Caco-2 (cell line): ENCODE measurements at regions not wholly inside any gene's neighbourhood (a gene's known extent, or its start where the extent isn't known, plus 50 kb on each side); places are given as distances from the start of the nearest gene placed in this dataset.
A peak's percentile ranks its signal among the peaks of the same experiment; 100 is the strongest.

ENCODE experiments used
- BruUV-seq: library from RNA; stranded (reverse); fragments of 400-500 nt; replicated peaks from 2 replicates; lab custom pipeline; 2021; lab: Mats Ljungman, UMichigan
- CTCF ChIA-PET: fragments of 300-600 bp; sonication (Branson Sonifier 250); formaldehyde crosslinking; loops from one replicate; lab custom pipeline; 2022; ENCODE audit warnings: antibody characterized with exemption; lab: Charles Lee
- POLR2A ChIA-PET: fragments of 300-600 bp; sonication (Branson Sonifier 250); formaldehyde crosslinking; loops from one replicate; lab custom pipeline; 2022; ENCODE audit warnings: antibody characterized with exemption; lab: Charles Lee
- DNase-seq, 2 experiments: peaks; one replicate each; pipeline versions ENCODE4 v3.0.0 to v3.0.0-alpha.2; 2020 to 2022
- H3K27me3 ChIP-seq: replicated peaks from 2 replicates; pipeline ENCODE4 v1.6.0; 2011; ENCODE audit warnings: low read length; ENCODE audit not compliant: control insufficient read depth, insufficient read depth
- H3K36me3 ChIP-seq: 2 replicates; pipeline ENCODE4 v1.5.1; 2011; ENCODE audit warnings: low read length; ENCODE audit not compliant: control insufficient read depth, insufficient read depth
- H3K4me1 ChIP-seq: fragments of 250-450 bp; sonication (Bioruptor Pico); 2 replicates; pipeline ENCODE4 v1.5.1; 2020; ENCODE audit warnings: mild to moderate bottlenecking
- H3K4me3 ChIP-seq: 2 replicates; pipeline ENCODE4 v1.5.1; 2011; ENCODE audit warnings: low read depth, mild to moderate bottlenecking, control low read depth, low read length
- H3K9me3 ChIP-seq: fragments of 250-450 bp; sonication (Bioruptor Pico); 2 replicates; pipeline ENCODE4 v1.5.1; 2020; ENCODE audit warnings: mild to moderate bottlenecking, moderate library complexity
- H3K27ac Mint-ChIP-seq: one replicate; pipeline ENCODE4 v1.8.0; 2022; ENCODE audit warnings: mixed read lengths; ENCODE audit not compliant: unreplicated experiment
- H3K27me3 Mint-ChIP-seq: one replicate; pipeline ENCODE4 v1.8.0; 2022; ENCODE audit warnings: mixed read lengths; ENCODE audit not compliant: insufficient read depth, unreplicated experiment
- H3K36me3 Mint-ChIP-seq: one replicate; pipeline ENCODE4 v1.8.0; 2022; ENCODE audit warnings: mild to moderate bottlenecking, mixed read lengths; ENCODE audit not compliant: insufficient read depth, unreplicated experiment
- H3K4me1 Mint-ChIP-seq: one replicate; pipeline ENCODE4 v1.8.0; 2022; ENCODE audit warnings: low read depth, mixed read lengths; ENCODE audit not compliant: unreplicated experiment
- H3K4me3 Mint-ChIP-seq: one replicate; pipeline ENCODE4 v1.8.0; 2022; ENCODE audit warnings: mild to moderate bottlenecking, moderate library complexity, mixed read lengths; ENCODE audit not compliant: unreplicated experiment
- H3K9me3 Mint-ChIP-seq: one replicate; pipeline ENCODE4 v1.8.0; 2022; ENCODE audit warnings: mixed read lengths; ENCODE audit not compliant: unreplicated experiment
- intact Hi-C: fragments of 100-400 bp; cut with micrococcal nuclease; formaldehyde crosslinking; loops from one replicate; pipeline ENCODE4 v1.10.0; 2022; ENCODE audit not compliant: unreplicated experiment
- TF ChIP-seq, protein P1 (sequence below), 2 experiments: fragments of 200-600 bp in 1 of 2; IDR thresholded peaks; 1 replicate in 1 of 2; 2 replicates in 1 of 2; pipeline versions ENCODE4 v1.5.1 to v1.8.0; 2011 to 2022; ENCODE audit warnings: antibody characterized with exemption in 1 of 2, control low read depth in 1 of 2, inconsistent platforms in 1 of 2, low read depth in 1 of 2, low read length in 1 of 2, mild to moderate bottlenecking in 1 of 2, moderate library complexity in 1 of 2; ENCODE audit not compliant: insufficient read depth in 1 of 2, severe bottlenecking in 1 of 2, unreplicated experiment in 1 of 2

DNA sequence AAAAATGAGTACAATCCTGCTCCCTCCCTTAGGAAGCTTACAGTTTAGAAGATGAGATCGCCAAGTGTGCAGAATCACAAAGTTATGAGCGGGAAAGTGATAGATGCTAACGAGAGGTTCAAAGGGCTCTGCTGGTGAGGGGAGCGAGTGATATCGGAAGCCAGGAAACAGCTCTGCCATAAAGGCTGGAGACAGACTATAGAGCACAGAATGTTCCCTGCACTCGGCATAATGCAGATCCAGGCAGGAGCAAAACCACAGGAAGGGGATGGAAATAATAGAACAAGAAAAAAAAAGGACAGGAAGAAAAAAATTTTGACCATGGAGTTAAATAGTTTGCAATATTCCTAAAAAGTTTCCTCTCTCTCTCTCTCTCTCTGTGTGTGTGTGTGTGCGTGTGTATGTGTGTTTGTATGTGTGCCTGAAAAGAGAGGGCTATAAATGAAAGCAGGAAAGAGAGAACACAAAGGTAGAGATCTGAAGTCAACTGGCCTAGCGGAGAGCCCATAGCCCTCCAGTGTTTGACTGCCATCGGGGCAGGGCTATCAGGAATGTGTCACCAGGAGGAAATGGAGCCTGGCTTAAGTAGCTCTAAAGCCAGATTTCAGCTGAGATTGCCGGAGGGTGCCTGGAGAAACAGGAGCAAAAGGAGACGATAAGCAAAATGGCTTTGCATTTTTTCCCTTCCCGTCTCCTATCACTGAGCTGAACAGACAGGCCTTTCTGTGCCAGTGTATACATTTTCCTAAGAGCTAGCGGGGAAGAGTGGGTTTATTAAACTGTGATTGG, 175.8 kb upstream of the LYZL1 start:
- H3K4me3 ChIP-seq: no peak overlapping the region
- Mint-ChIP-seq H3K36me3 (peaks cover 18% of the 10 kb centered on the region), H3K9me3 (peaks cover 30% of the 10 kb centered on the region), H3K27ac (peak overlapping the region; percentile 58), H3K27me3 (no peaks in the 10 kb centered on the region), H3K4me3 (peak overlapping the region; percentile 17), H3K4me1 (peaks cover 40% of the 10 kb centered on the region)
- peaks cover 38% of the 10 kb centered on the region for H3K4me1 ChIP-seq
- intact Hi-C loops: no loop called here
- peaks cover 10% of the 10 kb centered on the region for H3K9me3 ChIP-seq
- ChIA-PET CTCF (interaction anchor here (0.6 to 1.2 kb wide), 2 partner anchors 121 to 192 kb away, joined by 3 to 7 read pairs; no protein-coding TSS in a partner anchor), POLR2A (no interaction called here)
- no peaks in the 10 kb centered on the region for H3K36me3 ChIP-seq
- no peaks in the 10 kb centered on the region for H3K27me3 ChIP-seq
- TF ChIP-seq, protein P1, sequence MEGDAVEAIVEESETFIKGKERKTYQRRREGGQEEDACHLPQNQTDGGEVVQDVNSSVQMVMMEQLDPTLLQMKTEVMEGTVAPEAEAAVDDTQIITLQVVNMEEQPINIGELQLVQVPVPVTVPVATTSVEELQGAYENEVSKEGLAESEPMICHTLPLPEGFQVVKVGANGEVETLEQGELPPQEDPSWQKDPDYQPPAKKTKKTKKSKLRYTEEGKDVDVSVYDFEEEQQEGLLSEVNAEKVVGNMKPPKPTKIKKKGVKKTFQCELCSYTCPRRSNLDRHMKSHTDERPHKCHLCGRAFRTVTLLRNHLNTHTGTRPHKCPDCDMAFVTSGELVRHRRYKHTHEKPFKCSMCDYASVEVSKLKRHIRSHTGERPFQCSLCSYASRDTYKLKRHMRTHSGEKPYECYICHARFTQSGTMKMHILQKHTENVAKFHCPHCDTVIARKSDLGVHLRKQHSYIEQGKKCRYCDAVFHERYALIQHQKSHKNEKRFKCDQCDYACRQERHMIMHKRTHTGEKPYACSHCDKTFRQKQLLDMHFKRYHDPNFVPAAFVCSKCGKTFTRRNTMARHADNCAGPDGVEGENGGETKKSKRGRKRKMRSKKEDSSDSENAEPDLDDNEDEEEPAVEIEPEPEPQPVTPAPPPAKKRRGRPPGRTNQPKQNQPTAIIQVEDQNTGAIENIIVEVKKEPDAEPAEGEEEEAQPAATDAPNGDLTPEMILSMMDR (IDR thresholded peaks at IDR 0.05; ENCODE audit: insufficient read depth in 1 of 2, low read depth in 1 of 2, low read length in 1 of 2, severe bottlenecking in 1 of 2, unreplicated experiment in 1 of 2): no peak
- BruUV-seq: no TSS peak
- no peak for DNase-seq

DNA sequence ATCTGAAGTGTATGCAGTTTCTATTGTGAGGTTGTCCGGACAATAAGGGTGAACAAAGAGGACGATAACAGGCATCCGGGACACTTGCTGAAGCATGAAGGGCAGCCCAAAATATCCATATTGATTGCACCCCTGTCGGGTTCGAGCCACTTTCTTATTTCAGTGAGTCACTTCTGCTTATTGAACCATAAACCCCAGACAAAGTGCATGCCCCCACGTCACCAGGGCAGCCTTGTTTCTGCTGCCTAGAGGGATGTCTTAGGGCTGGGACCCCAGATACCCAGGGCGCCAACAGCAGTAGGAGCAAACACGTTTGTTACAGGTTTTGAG, 175.3 kb upstream of the LYZL1 start:
- ChIA-PET POLR2A (no interaction called here), CTCF (interaction anchor here (0.6 kb wide), 1 partner anchor 121 kb away, joined by 3 read pairs; no protein-coding TSS in a partner anchor)
- Mint-ChIP-seq H3K4me1 (peaks cover 39% of the 10 kb centered on the region), H3K27me3 (no peaks in the 10 kb centered on the region), H3K27ac (peak overlapping the region; percentile 58), H3K9me3 (peaks cover 35% of the 10 kb centered on the region), H3K4me3 (peak overlapping the region; percentile 17), H3K36me3 (peaks cover 18% of the 10 kb centered on the region)
- intact Hi-C loops: no loop called here
- H3K4me1 ChIP-seq: peaks cover 32% of the 10 kb centered on the region
- no peak overlapping the region for H3K4me3 ChIP-seq
- TF ChIP-seq, protein P1 (IDR thresholded peaks at IDR 0.05; ENCODE audit: insufficient read depth in 1 of 2, low read depth in 1 of 2, low read length in 1 of 2, severe bottlenecking in 1 of 2, unreplicated experiment in 1 of 2): no peak
- no peaks in the 10 kb centered on the region for H3K27me3 ChIP-seq
- H3K9me3 ChIP-seq: peaks cover 15% of the 10 kb centered on the region
- no peaks in the 10 kb centered on the region for H3K36me3 ChIP-seq
- no peak for DNase-seq
- no TSS peak for BruUV-seq

DNA sequence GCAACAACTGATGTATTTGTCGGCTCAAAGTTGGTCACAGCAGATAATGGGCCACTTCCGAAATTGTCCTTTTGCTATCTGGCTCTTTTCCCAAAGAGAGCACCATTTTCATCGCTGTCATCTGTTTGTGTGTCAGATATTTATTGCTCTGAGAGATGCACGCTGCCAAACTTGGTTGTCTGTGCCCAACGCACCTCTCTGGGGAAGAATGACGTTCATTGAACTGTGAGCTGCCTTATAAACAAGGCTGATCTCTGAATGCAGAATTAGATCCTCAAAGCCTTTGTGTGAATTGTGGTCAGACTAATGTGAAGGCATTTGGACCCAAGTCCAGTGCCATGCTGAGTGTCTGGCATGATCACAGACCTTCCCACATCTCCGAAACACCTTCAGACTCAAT, 174.7 kb upstream of the LYZL1 start:
- Histone ChIP-seq H3K4me1 (peaks cover 26% of the 10 kb centered on the region), H3K36me3 (no peaks in the 10 kb centered on the region), H3K4me3 (no peak overlapping the region), H3K9me3 (peaks cover 15% of the 10 kb centered on the region), H3K27me3 (no peaks in the 10 kb centered on the region)
- Mint-ChIP-seq H3K4me1 (peaks cover 40% of the 10 kb centered on the region), H3K4me3 (no peak overlapping the region), H3K36me3 (peaks cover 16% of the 10 kb centered on the region), H3K27ac (no peak overlapping the region), H3K27me3 (no peaks in the 10 kb centered on the region), H3K9me3 (peaks cover 41% of the 10 kb centered on the region)
- intact Hi-C loops: no loop called here
- ChIA-PET POLR2A (interaction anchor here (0.6 kb wide), 1 partner anchor 15 kb away, joined by 3 read pairs; no protein-coding TSS in a partner anchor), CTCF (no interaction called here)
- TF ChIP-seq, protein P1 (IDR thresholded peaks at IDR 0.05; ENCODE audit: insufficient read depth in 1 of 2, low read depth in 1 of 2, low read length in 1 of 2, severe bottlenecking in 1 of 2, unreplicated experiment in 1 of 2): no peak
- no peak for DNase-seq
- BruUV-seq: no TSS peak
